HG03575 (cell line): ENCODE measurements at regions not wholly inside any gene's neighbourhood (a gene's known extent, or its start where the extent isn't known, plus 50 kb on each side); places are given as distances from the start of the nearest gene placed in this dataset.

Experiments
- ATAC-seq: cut with Tn5 transposase; IDR thresholded peaks from one replicate; pipeline ENCODE4 v1.9.1; 2021; ENCODE audit not compliant: unreplicated experiment, insufficient number of reproducible peaks, low FRiP score; ENCODE audit errors: extremely low read depth

- ATAC-seq = no peak
These were observed 422.8 kb upstream of the PCDH9 start for GRCh38 chr13:67652887-67653286.

- ATAC-seq = no peak
These were observed 421.9 kb upstream of the PCDH9 start for GRCh38 chr13:67651908-67652465.

DNA sequence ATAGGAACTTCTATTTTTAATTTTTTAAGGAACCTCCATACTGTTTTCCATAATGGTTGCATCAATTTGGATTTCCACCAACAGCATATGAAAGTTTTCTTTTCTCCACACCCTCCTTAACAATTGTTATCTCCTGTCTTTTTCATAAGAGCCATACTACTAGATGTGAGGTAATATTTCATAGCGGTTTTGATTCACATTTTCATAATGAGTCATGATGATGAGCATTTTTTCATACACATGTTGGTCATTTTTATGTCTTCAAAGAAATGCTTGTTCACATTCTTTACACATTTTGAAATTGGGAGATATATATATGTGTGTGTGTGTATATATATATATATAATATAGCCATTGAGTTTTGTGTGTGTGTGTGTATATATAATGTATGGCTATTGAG, 420.3 kb upstream of the PCDH9 start:
- ATAC-seq = no peak

DNA sequence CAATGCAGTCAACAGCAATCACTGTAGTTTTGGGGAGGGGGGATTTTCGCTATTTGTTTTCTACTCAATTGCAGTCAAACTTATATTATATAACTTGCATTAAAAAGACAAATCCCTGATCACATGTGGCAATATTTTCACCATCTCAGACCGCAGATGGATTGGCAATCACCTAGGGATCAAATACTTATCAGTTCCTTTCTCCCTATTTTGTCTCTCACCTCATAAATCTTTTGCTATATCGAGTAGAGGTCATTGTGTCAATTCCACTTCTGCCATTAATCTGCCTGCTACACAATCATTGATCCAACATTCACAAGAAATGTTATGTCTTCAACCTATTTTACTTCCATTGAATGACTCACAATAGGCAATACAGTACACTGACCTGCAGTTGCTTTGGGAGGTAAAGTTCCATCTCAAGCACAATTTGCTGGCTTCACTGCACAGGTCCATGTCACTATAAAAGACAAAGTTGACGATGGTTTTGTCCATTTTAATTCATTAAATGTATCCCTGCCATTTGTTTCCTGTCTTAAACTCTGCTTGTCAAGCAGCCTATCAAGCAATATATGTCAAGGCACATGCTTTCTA, 415.8 kb upstream of the PCDH9 start:
- ATAC-seq = no peak

DNA sequence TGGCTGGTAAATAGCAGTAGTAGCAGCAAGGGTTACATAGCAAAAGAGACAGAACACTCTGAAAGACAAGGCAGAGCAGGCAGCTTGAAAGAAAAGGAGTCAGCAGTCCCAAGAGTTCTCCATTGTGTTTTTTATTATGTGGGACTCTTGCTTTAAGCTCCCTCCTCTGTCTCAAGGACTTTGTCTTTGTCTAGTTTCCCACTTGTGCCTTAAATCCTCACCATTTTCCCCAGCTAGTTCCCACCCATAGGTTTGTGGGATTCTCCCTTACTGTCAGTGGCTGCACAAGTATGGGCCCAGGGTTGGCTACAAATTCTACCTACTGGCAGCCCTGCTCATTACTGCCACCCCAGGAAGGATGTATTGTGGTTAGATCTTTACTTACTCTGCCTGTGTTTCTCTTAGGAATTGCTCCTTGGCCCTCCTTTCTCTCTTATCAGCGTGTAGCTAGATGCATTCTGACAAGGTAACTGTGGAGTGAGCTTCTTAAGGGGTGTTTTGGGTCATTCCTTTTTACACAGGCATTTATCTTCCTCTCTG, 413.4 kb upstream of the PCDH9 start:
- ATAC-seq = no peak

- ATAC-seq = no peak
These were observed 412.5 kb upstream of the PCDH9 start for GRCh38 chr13:67642657-67643056.

DNA sequence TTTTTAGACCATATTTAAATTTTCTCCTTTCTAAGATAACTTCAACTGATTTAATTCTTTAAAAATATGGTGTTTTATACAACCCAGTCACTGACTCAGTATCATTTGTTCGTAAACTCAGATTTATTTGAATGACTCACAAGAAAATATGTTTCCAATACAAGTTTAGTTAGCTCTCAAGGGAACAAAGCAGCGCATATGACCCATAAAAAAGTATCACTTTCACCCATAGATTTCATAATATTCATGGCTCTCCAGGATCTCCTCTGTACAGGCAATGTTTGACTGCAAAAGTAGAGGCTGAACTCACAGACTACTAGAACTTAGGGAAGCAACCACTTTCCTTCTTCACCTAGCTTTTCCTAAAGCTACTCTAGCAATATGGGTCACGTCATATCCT, 405.6 kb upstream of the PCDH9 start:
- ATAC-seq = no peak

- ATAC-seq = no peak
These were observed 402.5 kb upstream of the PCDH9 start for GRCh38 chr13:67632590-67632989.

DNA sequence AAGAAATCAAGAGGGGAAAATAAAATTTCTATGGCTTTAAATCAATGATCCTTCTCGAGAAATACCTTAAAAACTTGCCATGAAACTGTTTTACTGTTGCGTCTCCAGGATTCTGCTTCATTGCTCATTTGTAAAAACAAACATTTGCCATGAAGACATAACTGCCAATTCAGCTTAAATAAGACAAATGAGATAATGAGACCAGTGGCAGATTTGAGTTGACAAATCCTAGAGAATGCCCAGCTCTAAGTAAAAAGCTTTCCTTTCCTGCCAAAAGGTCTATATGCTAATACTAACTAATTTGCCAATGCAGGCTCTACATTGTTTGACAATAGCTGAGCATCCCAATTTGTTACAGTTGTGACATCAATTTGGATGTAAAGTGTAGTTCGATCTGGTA, 400.5 kb upstream of the PCDH9 start:
- ATAC-seq = no peak

- ATAC-seq = no peak
These were observed 393.5 kb upstream of the PCDH9 start for GRCh38 chr13:67623630-67624029.

DNA sequence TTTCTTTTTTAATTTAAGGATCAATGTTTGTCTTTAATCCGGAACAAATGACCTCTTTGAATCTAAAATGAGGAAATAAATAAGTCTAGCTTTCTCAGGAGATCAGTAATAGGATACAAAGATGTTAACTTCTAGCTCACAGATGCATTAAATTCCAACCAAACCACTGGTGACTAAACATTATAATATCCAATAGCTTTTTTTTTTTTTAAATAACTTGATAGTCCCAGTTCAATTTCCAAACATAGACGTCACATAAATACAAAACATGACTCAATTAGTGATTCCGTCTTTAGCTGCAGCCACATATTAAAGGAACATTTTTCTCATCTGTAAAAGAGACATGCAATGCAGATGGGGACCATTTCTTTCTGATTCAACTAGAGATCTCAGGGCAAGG, 390.5 kb upstream of the PCDH9 start:
- no peak for ATAC-seq

DNA sequence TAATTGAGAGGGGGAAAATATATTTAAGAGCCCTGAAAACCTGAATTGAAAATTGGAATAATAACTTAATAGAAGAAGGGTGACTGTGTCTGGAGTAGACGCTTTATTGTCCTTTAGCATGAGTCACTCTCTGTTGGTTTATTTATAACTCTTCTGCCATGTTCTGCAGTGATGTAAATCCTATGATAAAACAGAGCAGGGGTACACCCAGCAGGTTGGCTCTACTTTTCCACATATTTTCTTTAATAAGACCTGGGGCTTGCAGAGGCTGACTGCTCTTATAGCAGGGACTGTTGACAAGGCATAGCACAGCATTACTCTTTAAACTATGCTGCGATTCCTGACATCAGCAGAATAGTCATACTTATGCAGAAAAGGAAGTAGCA, 389.9 kb upstream of the PCDH9 start:
- ATAC-seq = no peak

DNA sequence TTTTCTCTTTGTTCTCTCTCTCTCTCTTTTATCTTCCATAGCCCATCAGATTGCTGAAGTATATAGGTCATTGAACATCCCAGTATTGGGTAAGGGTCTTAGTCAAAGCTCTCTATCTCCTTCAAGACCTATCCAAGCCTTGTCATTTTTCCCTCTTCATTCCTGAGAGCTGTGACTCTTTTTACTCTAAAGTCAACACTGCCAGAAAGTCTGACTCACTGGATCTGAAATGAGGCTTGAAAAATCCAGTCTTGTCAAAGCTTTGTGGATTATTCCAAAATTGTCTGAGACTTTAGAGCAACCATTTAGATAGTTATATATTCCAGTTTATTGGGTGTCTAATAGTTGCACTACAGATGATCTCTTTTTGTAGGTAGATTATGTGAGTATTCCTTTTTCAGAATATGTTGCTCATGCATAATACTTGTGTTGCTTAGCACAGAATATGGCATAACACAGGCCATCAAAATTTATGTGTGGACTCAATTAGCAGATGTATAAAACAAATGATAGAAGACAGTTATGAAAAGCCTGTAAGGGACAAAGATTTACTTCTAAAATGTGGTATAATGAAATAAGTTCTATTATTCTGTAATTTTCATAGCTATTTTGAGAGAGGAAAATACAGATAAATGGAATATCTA, 389.3 kb upstream of the PCDH9 start:
- no peak for ATAC-seq

DNA sequence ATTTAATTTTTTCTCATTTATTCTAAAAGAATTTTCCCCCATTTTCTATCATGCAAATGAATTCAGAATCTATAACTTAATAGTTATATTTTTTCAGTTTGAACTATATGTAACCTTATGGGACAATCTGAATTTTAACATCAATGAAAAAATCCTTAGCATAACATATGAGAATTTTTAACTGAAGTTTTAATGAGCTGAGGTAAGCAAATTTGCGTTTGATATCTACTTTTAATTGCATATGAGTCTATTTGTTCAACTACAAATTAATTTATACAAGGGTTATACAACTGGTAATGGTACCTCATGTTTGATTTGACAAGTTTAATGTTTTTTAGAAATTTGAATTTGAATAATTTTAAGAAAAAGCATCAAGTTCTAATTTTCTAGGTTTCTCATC, 384.4 kb upstream of the PCDH9 start:
- no peak for ATAC-seq

GRCh38 chr13:67614013-67614412, 383.9 kb upstream of the PCDH9 start:
- ATAC-seq = no peak

DNA sequence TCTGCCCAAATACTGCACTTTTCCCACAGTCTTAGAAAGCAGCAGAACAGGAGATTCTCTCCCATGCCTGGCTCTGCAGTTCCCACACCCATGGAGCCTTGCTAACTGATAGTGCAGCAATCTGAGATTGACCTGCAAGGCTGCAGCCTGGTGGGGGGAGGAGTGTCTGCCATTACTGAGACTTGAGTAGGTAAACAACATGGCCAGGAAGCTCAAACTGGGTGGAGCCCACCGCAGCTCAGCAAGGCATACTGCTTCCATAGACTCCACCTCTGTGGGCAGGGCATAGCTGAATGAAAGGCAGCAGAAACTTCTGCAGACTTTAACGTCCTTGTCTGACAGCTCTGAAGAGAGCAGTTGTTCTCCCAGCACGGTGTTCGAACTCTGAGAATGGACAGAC, 358.5 kb upstream of the PCDH9 start:
- no peak for ATAC-seq

DNA sequence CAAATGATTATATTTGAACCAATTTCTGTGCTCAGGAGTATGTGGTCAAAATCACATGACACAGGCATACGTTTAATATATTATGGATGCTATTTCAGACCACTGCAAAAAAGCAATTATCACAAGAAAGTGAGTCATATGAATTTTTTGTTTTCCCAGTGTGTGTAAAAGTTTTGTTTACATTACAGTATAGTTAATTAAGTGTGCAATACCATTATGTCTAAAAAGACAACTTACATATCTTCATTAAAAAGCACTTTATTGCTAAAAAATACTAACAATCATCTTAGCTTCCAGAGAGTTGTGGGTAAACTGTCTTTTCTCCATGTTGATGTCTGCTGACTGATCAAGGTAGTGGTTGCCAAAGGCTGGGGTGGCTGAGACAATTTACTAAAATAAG, 347.2 kb upstream of the PCDH9 start:
- no peak for ATAC-seq

- no peak for ATAC-seq
These were observed 344.4 kb upstream of the PCDH9 start for GRCh38 chr13:67574320-67575233.

- no peak for ATAC-seq
These were observed 338.1 kb upstream of the PCDH9 start for GRCh38 chr13:67568205-67568604.
